ENCODE measurements at regions not wholly inside any gene's neighbourhood (a gene's known extent, or its start where the extent isn't known, plus 50 kb on each side); places are given as distances from the start of the nearest gene placed in this dataset.

DNA sequence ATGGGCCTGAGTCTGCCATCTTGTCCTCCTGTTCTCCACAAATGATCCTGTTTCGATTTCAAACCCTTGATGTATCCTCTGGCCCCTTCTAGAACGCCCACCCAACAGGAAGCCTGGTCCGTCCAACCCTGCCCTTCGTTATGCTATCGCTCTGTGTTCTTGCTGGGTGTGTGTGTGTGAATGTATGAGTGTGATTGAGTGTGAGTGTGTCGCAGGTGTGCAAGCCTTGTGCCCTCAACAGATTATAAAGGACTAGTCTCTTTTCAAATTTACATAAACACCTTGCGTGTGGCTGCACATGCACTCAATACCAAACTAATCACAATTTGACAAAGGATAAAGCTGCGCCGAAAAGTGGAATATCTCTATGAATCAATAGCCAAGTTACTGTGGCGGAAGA, 149.5 kb upstream of the SALL3 start:
- no peak for DNase-seq (ENCODE audit: low spot score)
- Histone ChIP-seq H3K36me3 (ENCODE audit: insufficient read depth, low read length) (no peaks in the 10 kb centered on the region), H3K9me2 (ENCODE audit: insufficient read depth, low read length) (no peaks in the 10 kb centered on the region), H3K4me1 (ENCODE audit: insufficient read depth, low read length, poor library complexity, severe bottlenecking) (no peaks in the 10 kb centered on the region), H4K20me1 (ENCODE audit: insufficient read depth, low read length) (no peaks in the 10 kb centered on the region), H3K4me3 (ENCODE audit: low read depth, low read length, poor library complexity, severe bottlenecking) (no peak overlapping the region), H2AFZ (ENCODE audit: low read length) (no peak overlapping the region), H3K79me2 (ENCODE audit: insufficient read depth, low read depth, low read length) (no peaks in the 10 kb centered on the region), H3K9me3 (ENCODE audit: low read length) (no peaks in the 10 kb centered on the region), H3K4me2 (ENCODE audit: low read length) (no peak overlapping the region), H3K27ac (ENCODE audit: low read depth, low read length, poor library complexity, severe bottlenecking) (no peak overlapping the region)
- POLR2A ChIA-PET: no interaction called here
- intact Hi-C loops (cut with micrococcal nuclease; ENCODE audit: unreplicated experiment): no loop called here
- CTCF ChIA-PET (ENCODE audit: unreplicated experiment): no interaction called here
- TF ChIP-seq, protein P1, sequence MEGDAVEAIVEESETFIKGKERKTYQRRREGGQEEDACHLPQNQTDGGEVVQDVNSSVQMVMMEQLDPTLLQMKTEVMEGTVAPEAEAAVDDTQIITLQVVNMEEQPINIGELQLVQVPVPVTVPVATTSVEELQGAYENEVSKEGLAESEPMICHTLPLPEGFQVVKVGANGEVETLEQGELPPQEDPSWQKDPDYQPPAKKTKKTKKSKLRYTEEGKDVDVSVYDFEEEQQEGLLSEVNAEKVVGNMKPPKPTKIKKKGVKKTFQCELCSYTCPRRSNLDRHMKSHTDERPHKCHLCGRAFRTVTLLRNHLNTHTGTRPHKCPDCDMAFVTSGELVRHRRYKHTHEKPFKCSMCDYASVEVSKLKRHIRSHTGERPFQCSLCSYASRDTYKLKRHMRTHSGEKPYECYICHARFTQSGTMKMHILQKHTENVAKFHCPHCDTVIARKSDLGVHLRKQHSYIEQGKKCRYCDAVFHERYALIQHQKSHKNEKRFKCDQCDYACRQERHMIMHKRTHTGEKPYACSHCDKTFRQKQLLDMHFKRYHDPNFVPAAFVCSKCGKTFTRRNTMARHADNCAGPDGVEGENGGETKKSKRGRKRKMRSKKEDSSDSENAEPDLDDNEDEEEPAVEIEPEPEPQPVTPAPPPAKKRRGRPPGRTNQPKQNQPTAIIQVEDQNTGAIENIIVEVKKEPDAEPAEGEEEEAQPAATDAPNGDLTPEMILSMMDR (conservative IDR thresholded peaks at IDR 0.05; ENCODE audit: low read length): no peak
- TF ChIP-seq EZH2phosphoT487 (IDR thresholded peaks at IDR 0.05; ENCODE audit: borderline replicate concordance, low read depth, low read length): no peak
- no TSS peak for BruUV-seq (replicated peaks)

DNA sequence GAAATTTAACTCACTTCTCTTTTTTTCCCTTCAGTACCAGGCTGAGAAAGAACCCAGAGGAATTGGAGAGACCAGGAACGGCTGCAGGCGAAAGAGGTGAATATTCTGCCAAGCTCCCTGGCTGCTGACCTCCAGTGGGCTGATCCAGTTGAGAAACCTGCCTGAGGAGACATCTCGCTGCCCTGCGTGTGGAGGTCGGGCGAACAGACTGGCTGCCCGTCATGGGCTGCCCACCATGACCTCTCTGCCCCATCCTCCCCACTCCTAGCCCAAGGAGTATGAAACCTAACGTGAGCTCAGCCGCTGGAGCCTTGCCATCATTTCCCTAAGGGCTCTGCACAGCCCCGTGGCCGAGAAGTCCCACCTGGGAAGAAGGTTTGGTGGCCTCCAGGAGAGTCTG, 148.8 kb upstream of the SALL3 start:
- H3K79me2 ChIP-seq (ENCODE audit: insufficient read depth, low read depth, low read length): no peaks in the 10 kb centered on the region
- H2AFZ ChIP-seq (ENCODE audit: low read length): no peak overlapping the region
- no peaks in the 10 kb centered on the region for H4K20me1 ChIP-seq (ENCODE audit: insufficient read depth, low read length)
- TF ChIP-seq, protein P1 (conservative IDR thresholded peaks at IDR 0.05; ENCODE audit: low read length): no peak
- no peak for TF ChIP-seq EZH2phosphoT487 (IDR thresholded peaks at IDR 0.05; ENCODE audit: borderline replicate concordance, low read depth, low read length)
- no peak overlapping the region for H3K27ac ChIP-seq (ENCODE audit: low read depth, low read length, poor library complexity, severe bottlenecking)
- H3K36me3 ChIP-seq (ENCODE audit: insufficient read depth, low read length): no peaks in the 10 kb centered on the region
- no peaks in the 10 kb centered on the region for H3K4me1 ChIP-seq (ENCODE audit: insufficient read depth, low read length, poor library complexity, severe bottlenecking)
- DNase-seq (ENCODE audit: low spot score): no peak
- CTCF ChIA-PET (ENCODE audit: unreplicated experiment): no interaction called here
- H3K9me2 ChIP-seq (ENCODE audit: insufficient read depth, low read length): no peaks in the 10 kb centered on the region
- POLR2A ChIA-PET: interaction anchor here (0.7 kb wide), 1 partner anchor 14 kb away, joined by 3 read pairs; no protein-coding TSS in a partner anchor
- intact Hi-C loops (cut with micrococcal nuclease; ENCODE audit: unreplicated experiment): no loop called here
- no peaks in the 10 kb centered on the region for H3K9me3 ChIP-seq (ENCODE audit: low read length)
- H3K4me3 ChIP-seq (ENCODE audit: low read depth, low read length, poor library complexity, severe bottlenecking): no peak overlapping the region
- no peak overlapping the region for H3K4me2 ChIP-seq (ENCODE audit: low read length)
- no TSS peak for BruUV-seq (replicated peaks)

DNA sequence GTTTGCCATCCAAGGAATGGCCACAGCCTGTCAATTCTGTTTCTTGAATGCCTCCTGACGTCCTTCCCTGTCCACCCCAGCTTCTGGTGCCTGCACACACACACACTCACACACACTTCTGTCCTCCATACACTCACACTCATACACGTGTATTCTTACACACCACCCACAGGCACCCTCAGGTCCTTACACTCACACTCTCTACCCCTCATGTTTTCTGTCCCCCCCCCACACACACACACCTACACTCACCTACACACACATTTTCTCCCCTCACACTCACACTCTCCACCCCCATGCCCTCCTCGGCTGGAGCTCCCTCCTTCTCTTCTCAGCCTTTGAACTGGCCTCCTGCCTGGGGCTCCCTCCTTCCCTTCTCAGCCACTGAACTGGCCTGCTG, 148.0 kb upstream of the SALL3 start:
- BruUV-seq (replicated peaks): no TSS peak
- no peak for TF ChIP-seq EZH2phosphoT487 (IDR thresholded peaks at IDR 0.05; ENCODE audit: borderline replicate concordance, low read depth, low read length)
- TF ChIP-seq, protein P1 (conservative IDR thresholded peaks at IDR 0.05; ENCODE audit: low read length): no peak
- CTCF ChIA-PET (ENCODE audit: unreplicated experiment): no interaction called here

More for the DNA sequence above, 148.0 kb upstream of the SALL3 start:
- intact Hi-C loops (cut with micrococcal nuclease; ENCODE audit: unreplicated experiment): no loop called here
- no peaks in the 10 kb centered on the region for H3K9me2 ChIP-seq (ENCODE audit: insufficient read depth, low read length)
- H3K36me3 ChIP-seq (ENCODE audit: insufficient read depth, low read length): no peaks in the 10 kb centered on the region
- H3K79me2 ChIP-seq (ENCODE audit: insufficient read depth, low read depth, low read length): no peaks in the 10 kb centered on the region
- no peak for DNase-seq (ENCODE audit: low spot score)
- H2AFZ ChIP-seq (ENCODE audit: low read length): no peak overlapping the region
- H4K20me1 ChIP-seq (ENCODE audit: insufficient read depth, low read length): no peaks in the 10 kb centered on the region
- H3K27ac ChIP-seq (ENCODE audit: low read depth, low read length, poor library complexity, severe bottlenecking): no peak overlapping the region
- H3K9me3 ChIP-seq (ENCODE audit: low read length): no peaks in the 10 kb centered on the region
- H3K4me3 ChIP-seq (ENCODE audit: low read depth, low read length, poor library complexity, severe bottlenecking): no peak overlapping the region
- H3K4me2 ChIP-seq (ENCODE audit: low read length): no peak overlapping the region
- POLR2A ChIA-PET: interaction anchor here (0.7 kb wide), 1 partner anchor 13 kb away, joined by 3 read pairs; no protein-coding TSS in a partner anchor
- H3K4me1 ChIP-seq (ENCODE audit: insufficient read depth, low read length, poor library complexity, severe bottlenecking): no peaks in the 10 kb centered on the region
